NCI-H1048 (cell line): ENCODE measurements at regions not wholly inside any gene's neighbourhood (a gene's known extent, or its start where the extent isn't known, plus 50 kb on each side); places are given as distances from the start of the nearest gene placed in this dataset.
"Not testable (repeated sequence)": the region's sequence is repeated elsewhere in the genome, so short reads cannot be mapped to it uniquely, and the experiment has no call there.

Source experiments
- DNase-seq: peaks from one replicate; lab custom pipeline; 2025; lab: John Stamatoyannopoulos, UW

- no peak for DNase-seq
Measured at GRCh38 chr5:97936231-97936630, 753.2 kb upstream of the RIOK2 start.

- no peak for DNase-seq
Measured at GRCh38 chr5:97937846-97938245, 754.8 kb upstream of the RIOK2 start.

GRCh38 chr5:97943036-97943435, 760.0 kb upstream of the RIOK2 start:
- no peak for DNase-seq

- no peak for DNase-seq
Measured at GRCh38 chr5:97951139-97951538, 768.1 kb upstream of the RIOK2 start.

- no peak for DNase-seq
Measured at GRCh38 chr5:97955450-97955849, 772.4 kb upstream of the RIOK2 start.

- DNase-seq, result no peak
Measured at GRCh38 chr5:97967292-97967691, 784.2 kb upstream of the RIOK2 start.

GRCh38 chr5:97968346-97968745, 785.3 kb upstream of the RIOK2 start:
- DNase-seq, result no peak

- DNase-seq, result no peak
Measured at GRCh38 chr5:97979740-97980139, 793.7 kb upstream of the RGMB start.

- DNase-seq, result no peak
Measured at GRCh38 chr5:97980291-97980690, 793.2 kb upstream of the RGMB start.

GRCh38 chr5:97986069-97986468, 787.4 kb upstream of the RGMB start:
- no peak for DNase-seq

GRCh38 chr5:97991236-97991635, 782.2 kb upstream of the RGMB start:
- DNase-seq, result no peak

GRCh38 chr5:97998941-97999340, 774.5 kb upstream of the RGMB start:
- no peak for DNase-seq

GRCh38 chr5:98004463-98004862, 769.0 kb upstream of the RGMB start:
- no peak for DNase-seq

- no peak for DNase-seq
Measured at GRCh38 chr5:98016771-98017170, 756.7 kb upstream of the RGMB start.

- DNase-seq, result not testable (repeated sequence)
Measured at GRCh38 chr5:98030273-98030672, 743.2 kb upstream of the RGMB start.

- not testable (repeated sequence) for DNase-seq
Measured at GRCh38 chr5:98031036-98031435, 742.4 kb upstream of the RGMB start.

GRCh38 chr5:98031496-98031895, 742.0 kb upstream of the RGMB start:
- no peak for DNase-seq

- no peak for DNase-seq
Measured at GRCh38 chr5:98031926-98032325, 741.5 kb upstream of the RGMB start.

GRCh38 chr5:98041661-98042060, 731.8 kb upstream of the RGMB start:
- no peak for DNase-seq

- no peak for DNase-seq
Measured at GRCh38 chr5:98042521-98042920, 730.9 kb upstream of the RGMB start.

- no peak for DNase-seq
Measured at GRCh38 chr5:98042961-98043360, 730.5 kb upstream of the RGMB start.

- DNase-seq, result no peak
Measured at GRCh38 chr5:98050583-98050982, 722.9 kb upstream of the RGMB start.

- no peak for DNase-seq
Measured at GRCh38 chr5:98053170-98053569, 720.3 kb upstream of the RGMB start.

GRCh38 chr5:98060148-98060547, 713.3 kb upstream of the RGMB start:
- no peak for DNase-seq

GRCh38 chr5:98064118-98064685, 709.3 kb upstream of the RGMB start:
- no peak for DNase-seq
